ENCODE measurements at regions not wholly inside any gene's neighbourhood (a gene's known extent, or its start where the extent isn't known, plus 50 kb on each side); places are given as distances from the start of the nearest gene placed in this dataset.

DNA sequence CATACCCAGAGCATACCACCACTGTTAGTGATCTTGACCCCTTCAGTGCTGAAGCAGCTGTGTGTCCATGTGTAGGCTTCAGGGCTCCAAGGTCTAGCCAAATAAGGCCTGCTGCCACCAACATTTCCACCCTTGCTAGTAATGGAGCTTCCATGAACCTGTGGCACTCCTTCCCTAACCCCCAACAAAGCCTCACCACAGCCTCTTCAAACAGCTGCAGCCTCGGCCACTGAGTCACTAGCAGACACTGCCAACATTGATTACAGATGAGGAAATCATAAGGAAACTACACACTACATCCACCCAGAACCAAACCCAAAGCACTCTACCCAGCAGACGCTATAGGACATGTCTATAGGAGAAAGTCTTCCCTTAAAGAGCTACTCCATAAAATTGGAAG, 610.7 kb downstream of the KCNJ2 start:
- no peaks in the 10 kb centered on the region for H4K20me1 ChIP-seq
- no peaks in the 10 kb centered on the region for H3K36me3 ChIP-seq
- H3K4me3 ChIP-seq: no peak overlapping the region
- H3K4me1 ChIP-seq: peaks cover 5% of the 10 kb centered on the region; the same call in 1 of the 2 replicates
- no peaks in the 10 kb centered on the region for H3K27me3 ChIP-seq
- no peak overlapping the region for H3K4me2 ChIP-seq
- peaks cover 14% of the 10 kb centered on the region for H3K9me3 ChIP-seq
- no peak overlapping the region for H3K27ac ChIP-seq
- no peak overlapping the region for H3K9ac ChIP-seq
- no peak for TF ChIP-seq Cebpa-rat (IDR thresholded peaks at IDR 0.05)

DNA sequence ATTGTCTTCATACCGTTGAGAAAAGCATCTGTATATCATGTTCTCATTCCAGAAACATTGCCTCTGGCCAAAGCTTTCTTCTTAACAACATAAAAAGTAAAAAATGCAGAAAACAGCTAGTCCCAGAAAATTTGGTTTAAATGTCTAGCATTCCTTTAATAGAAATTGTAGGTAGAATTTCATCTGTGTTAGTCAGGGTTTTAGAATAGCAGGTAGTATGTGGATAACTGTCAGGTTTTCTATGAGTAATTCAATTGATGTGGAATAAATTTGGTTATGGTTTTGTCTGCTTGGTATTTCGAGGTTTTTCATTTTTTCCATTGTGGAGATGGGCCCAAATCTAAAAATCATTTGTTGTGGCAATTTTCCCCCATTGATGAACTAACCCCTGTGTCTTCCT, 616.7 kb downstream of the KCNJ2 start:
- H3K4me1 ChIP-seq: no peaks in the 10 kb centered on the region

DNA sequence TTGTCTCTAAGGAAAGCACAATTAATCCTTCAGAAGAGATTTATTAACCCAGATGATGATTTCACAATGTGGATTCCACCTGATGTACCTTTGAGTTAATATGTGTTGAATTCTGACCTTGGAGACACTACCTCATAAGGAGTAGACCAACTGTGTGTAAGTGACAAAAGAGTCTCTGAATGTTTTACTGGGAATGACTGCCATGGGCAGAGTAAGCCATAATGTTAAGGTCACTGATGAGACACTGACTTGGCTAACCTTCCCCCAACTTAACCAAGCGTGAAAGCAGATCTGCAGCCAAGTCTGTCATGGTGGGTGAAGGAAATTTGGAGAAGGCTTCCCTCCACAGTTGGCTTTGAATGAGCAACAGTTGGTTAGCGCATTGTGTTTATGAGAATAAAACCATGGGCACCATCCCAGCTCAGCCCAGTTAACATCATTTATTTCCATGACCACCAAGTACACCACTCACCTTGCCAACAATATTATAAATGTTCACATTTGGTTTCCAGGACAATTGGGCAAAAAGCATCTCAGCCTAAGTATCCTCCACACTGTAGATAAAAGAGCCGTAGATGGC, 618.5 kb downstream of the KCNJ2 start:
- no peak overlapping the region for H3K4me2 ChIP-seq
- H3K27me3 ChIP-seq: no peaks in the 10 kb centered on the region
- H3K36me3 ChIP-seq: no peaks in the 10 kb centered on the region
- H3K9ac ChIP-seq: no peak overlapping the region
- no peak for TF ChIP-seq Cebpa-rat (IDR thresholded peaks at IDR 0.05)
- H4K20me1 ChIP-seq: no peaks in the 10 kb centered on the region
- H3K9me3 ChIP-seq: peaks cover 9% of the 10 kb centered on the region; the same call in 1 of the 2 replicates
- no peaks in the 10 kb centered on the region for H3K4me1 ChIP-seq
- no peak overlapping the region for H3K27ac ChIP-seq
- no peak overlapping the region for H3K4me3 ChIP-seq

More for the DNA sequence above, 616.7 kb downstream of the KCNJ2 start:
- H3K27me3 ChIP-seq: no peaks in the 10 kb centered on the region
- TF ChIP-seq Cebpa-rat (IDR thresholded peaks at IDR 0.05): no peak
- H3K9ac ChIP-seq: no peak overlapping the region
- H3K27ac ChIP-seq: no peak overlapping the region
- peaks cover 14% of the 10 kb centered on the region for H3K9me3 ChIP-seq
- H4K20me1 ChIP-seq: no peaks in the 10 kb centered on the region
- no peak overlapping the region for H3K4me2 ChIP-seq
- H3K36me3 ChIP-seq: no peaks in the 10 kb centered on the region
- no peak overlapping the region for H3K4me3 ChIP-seq

- H3K4me3 ChIP-seq: no peak overlapping the region
- no peak overlapping the region for H3K9ac ChIP-seq
- H3K9me3 ChIP-seq: peaks cover 4% of the 10 kb centered on the region
- TF ChIP-seq Cebpa-rat (IDR thresholded peaks at IDR 0.05): no peak
- 0 out of 2 replicates have a peak, but pooled peaks cover 4% of the 10 kb centered on the region for H3K4me1 ChIP-seq
- no peaks in the 10 kb centered on the region for H4K20me1 ChIP-seq
- no peaks in the 10 kb centered on the region for H3K36me3 ChIP-seq
- no peaks in the 10 kb centered on the region for H3K27me3 ChIP-seq
- no peak overlapping the region for H3K4me2 ChIP-seq
- no peak overlapping the region for H3K27ac ChIP-seq
Observed at GRCh38 chr17:70791748-70792443, 622.6 kb downstream of the KCNJ2 start.

GRCh38 chr17:70794738-70795137, 625.4 kb downstream of the KCNJ2 start:
- H3K9me3 ChIP-seq: peaks cover 10% of the 10 kb centered on the region
- H3K27me3 ChIP-seq: no peaks in the 10 kb centered on the region
- no peak overlapping the region for H3K27ac ChIP-seq
- no peaks in the 10 kb centered on the region for H4K20me1 ChIP-seq
- H3K36me3 ChIP-seq: no peaks in the 10 kb centered on the region
- H3K4me3 ChIP-seq: no peak overlapping the region
- 0 out of 2 replicates have a peak, but pooled peaks cover 6% of the 10 kb centered on the region for H3K4me1 ChIP-seq
- no peak overlapping the region for H3K9ac ChIP-seq
- no peak for TF ChIP-seq Cebpa-rat (IDR thresholded peaks at IDR 0.05)
- H3K4me2 ChIP-seq: no peak overlapping the region

DNA sequence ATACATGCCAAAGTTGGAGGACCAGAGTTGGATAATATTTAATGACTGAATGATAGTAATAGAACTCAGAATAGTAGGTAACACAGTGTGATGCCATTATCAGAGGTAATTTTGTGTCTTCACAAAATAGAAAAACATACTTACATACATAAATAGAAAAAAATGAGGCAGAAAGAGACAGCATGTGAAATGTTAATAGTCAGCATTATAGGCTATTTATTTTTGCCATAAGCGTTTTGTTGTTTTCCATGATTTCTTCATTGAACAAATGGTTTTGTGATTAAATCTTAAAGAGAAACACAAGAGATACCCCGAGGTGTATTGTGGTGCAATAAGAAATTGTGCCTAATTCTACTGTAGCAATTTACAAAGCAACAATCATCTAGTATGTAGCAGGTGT, 626.3 kb downstream of the KCNJ2 start:
- Histone ChIP-seq H3K9me3 (peaks cover 10% of the 10 kb centered on the region), H3K36me3 (no peaks in the 10 kb centered on the region), H3K4me2 (no peak overlapping the region), H4K20me1 (no peaks in the 10 kb centered on the region), H3K9ac (no peak overlapping the region), H3K4me1 (0 out of 2 replicates have a peak, but pooled peaks cover 6% of the 10 kb centered on the region), H3K4me3 (no peak overlapping the region), H3K27me3 (no peaks in the 10 kb centered on the region), H3K27ac (no peak overlapping the region)
- TF ChIP-seq Cebpa-rat (IDR thresholded peaks at IDR 0.05): no peak

GRCh38 chr17:70796757-70797156, 627.4 kb downstream of the KCNJ2 start:
- Histone ChIP-seq H3K9me3 (peaks cover 10% of the 10 kb centered on the region), H3K4me2 (no peak overlapping the region; the same call in 1 of the 2 replicates), H3K36me3 (no peaks in the 10 kb centered on the region), H3K9ac (no peak overlapping the region), H3K27ac (no peak overlapping the region), H3K27me3 (no peaks in the 10 kb centered on the region), H3K4me1 (0 out of 2 replicates have a peak, but pooled peaks cover 6% of the 10 kb centered on the region), H3K4me3 (no peak overlapping the region; the same call in 1 of the 2 replicates), H4K20me1 (no peaks in the 10 kb centered on the region)
- TF ChIP-seq Cebpa-rat (IDR thresholded peaks at IDR 0.05): no peak

DNA sequence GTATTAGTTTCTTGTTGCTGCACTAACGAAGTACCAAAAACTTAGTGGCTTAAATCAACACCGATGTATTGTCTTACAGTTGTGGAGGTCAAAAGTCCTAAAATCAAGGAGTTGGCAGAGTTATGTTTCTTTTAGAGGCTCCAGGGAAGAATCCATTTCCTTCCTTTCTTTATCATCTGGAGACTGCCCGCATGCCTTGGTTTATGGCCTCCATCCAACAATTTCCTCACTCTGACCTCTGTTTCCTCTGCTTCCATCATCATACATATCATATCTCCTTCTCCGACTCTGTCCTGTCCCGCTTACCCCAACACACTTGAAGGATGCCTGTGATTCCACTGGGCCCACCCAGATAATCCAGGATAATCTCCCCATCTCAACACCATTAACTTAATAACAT, 627.8 kb downstream of the KCNJ2 start:
- no peak for TF ChIP-seq Cebpa-rat (IDR thresholded peaks at IDR 0.05)
- Histone ChIP-seq H3K9ac (no peak overlapping the region), H3K27ac (no peak overlapping the region), H3K4me2 (no peak overlapping the region; the same call in 1 of the 2 replicates), H3K27me3 (no peaks in the 10 kb centered on the region), H4K20me1 (no peaks in the 10 kb centered on the region), H3K9me3 (peaks cover 10% of the 10 kb centered on the region), H3K4me3 (no peak overlapping the region; the same call in 1 of the 2 replicates), H3K4me1 (0 out of 2 replicates have a peak, but pooled peaks cover 6% of the 10 kb centered on the region), H3K36me3 (no peaks in the 10 kb centered on the region)

GRCh38 chr17:70804161-70804560, 634.8 kb downstream of the KCNJ2 start:
- H3K9me3 ChIP-seq: no peaks in the 10 kb centered on the region
- H3K9ac ChIP-seq: no peak overlapping the region
- no peaks in the 10 kb centered on the region for H4K20me1 ChIP-seq
- H3K36me3 ChIP-seq: no peaks in the 10 kb centered on the region
- no peaks in the 10 kb centered on the region for H3K27me3 ChIP-seq
- no peak overlapping the region for H3K4me3 ChIP-seq
- H3K4me2 ChIP-seq: no peak overlapping the region
- no peak overlapping the region for H3K27ac ChIP-seq
- H3K4me1 ChIP-seq: no peaks in the 10 kb centered on the region
- no peak for TF ChIP-seq Cebpa-rat (IDR thresholded peaks at IDR 0.05)

DNA sequence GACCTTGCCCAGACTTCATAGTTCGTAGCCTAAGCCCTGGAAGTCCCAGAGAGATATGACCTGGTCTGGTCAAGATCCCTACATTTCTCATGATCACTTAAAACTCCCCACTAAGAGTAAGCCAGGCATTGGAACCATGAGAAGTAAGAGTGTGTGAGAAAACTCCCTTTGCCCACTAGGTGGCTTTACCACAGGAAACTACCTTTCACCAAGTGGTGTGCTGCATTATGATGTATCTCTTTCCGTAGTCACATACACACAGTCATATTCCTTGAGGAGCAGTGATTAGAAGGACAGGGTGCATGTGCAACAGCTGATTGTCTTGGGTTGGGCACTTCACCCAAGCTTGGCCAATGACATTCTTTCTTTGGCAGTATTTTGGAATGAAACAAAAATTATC, 639.3 kb downstream of the KCNJ2 start:
- Histone ChIP-seq H3K4me3 (no peak overlapping the region), H3K9me3 (no peaks in the 10 kb centered on the region), H3K36me3 (no peaks in the 10 kb centered on the region)

More for the DNA sequence above, 639.3 kb downstream of the KCNJ2 start:
- no peak for TF ChIP-seq Cebpa-rat (IDR thresholded peaks at IDR 0.05)
- Histone ChIP-seq H3K27ac (no peak overlapping the region), H3K27me3 (no peaks in the 10 kb centered on the region), H3K4me1 (no peaks in the 10 kb centered on the region), H3K4me2 (no peak overlapping the region), H3K9ac (no peak overlapping the region), H4K20me1 (no peaks in the 10 kb centered on the region)
